Activated CD4-positive, alpha-beta T cell treated with anti-CD3 and anti-CD28 coated beads, Interleukin-2, amount 50 U/mL, for 48 hours (primary cell): ENCODE measurements at regions not wholly inside any gene's neighbourhood (a gene's known extent, or its start where the extent isn't known, plus 50 kb on each side); places are given as distances from the start of the nearest gene placed in this dataset.
"Not testable (repeated sequence)": the region's sequence is repeated elsewhere in the genome, so short reads cannot be mapped to it uniquely, and the experiment has no call there.

Source experiments
- DNase-seq, 2 experiments: peaks; one replicate each; pipeline ENCODE4 v3.0.0-alpha.2; 2020

GRCh38 chr3:157856078-157856939, 249.9 kb downstream of the SHOX2 start:
- DNase-seq: no peak

DNA sequence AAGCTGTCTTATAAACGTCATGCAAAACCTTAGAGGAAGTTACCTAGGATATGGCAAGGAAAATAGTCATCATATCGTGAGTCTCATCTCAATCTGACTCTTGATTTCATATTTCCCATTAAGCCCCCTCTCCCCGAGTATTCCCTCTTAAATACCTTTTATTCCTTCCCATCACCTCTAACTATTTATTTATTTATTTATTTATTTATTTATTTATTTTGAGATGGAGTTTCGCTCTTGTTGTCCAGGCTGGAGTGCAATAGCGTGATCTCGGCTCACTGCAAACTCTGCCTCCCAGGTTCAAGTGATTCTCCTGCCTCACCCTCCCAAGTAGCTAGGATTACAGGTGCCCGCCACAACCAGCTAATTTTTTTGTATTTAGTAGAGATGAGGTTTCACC, 260.4 kb downstream of the SHOX2 start:
- DNase-seq: not testable (repeated sequence)

- no peak for DNase-seq
These were observed 261.2 kb downstream of the SHOX2 start for GRCh38 chr3:157844800-157845565.

DNA sequence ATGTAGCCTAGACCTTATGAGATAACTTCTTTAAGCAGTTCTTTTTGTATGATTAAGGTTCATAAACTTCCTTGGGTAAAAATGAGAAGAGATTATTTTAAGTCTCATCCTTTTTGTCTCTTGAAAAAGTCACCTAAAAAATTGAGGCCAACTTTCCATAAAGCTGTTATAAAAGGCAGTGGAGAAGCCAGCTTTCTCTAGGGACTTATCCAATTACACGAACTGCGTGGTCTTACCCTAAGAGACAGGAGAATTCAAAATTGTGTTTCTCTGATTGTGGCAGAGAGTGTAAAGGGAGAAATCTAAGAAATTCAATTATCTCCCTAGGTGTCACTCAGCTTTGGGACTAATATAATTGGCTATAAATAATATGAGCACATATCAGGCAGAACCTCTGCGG, 262.0 kb downstream of the SHOX2 start:
- no peak for DNase-seq

DNA sequence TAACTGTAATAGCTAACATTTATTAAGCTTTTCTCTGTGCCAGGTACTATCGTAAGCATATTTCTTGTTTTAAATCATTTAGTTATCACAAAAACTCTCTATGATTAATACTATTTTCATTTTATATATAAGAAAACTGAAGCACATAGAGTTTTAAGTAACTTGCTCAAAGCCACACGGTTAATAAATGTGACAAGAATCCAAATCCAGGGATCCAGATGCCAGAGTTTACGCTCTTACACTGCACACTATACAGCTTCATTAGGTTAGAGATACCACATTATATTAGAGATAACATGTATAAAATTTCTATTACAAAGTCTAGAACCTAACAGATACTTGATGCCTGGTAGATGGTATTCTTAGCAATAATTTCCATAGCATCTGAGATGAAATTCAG, 265.2 kb downstream of the SHOX2 start:
- no peak for DNase-seq

DNA sequence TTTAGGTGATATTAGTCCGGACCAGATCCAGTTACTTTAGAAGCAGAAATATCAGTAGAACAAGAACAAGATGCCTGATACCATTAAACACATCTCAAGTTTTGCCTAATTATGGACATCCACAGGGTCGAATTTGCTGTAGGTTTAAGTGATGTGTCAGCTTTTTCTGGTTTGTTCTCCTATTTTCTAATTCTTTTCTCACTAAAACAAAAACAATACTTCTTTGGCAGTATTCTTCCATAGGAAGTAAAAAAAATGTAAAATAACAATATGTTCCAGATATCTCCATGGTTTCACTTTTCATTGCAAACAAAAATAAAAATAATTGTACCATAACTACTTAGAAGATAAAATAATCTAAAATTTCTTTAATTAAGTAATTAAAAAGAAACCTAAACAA, 265.7 kb downstream of the SHOX2 start:
- no peak for DNase-seq

DNA sequence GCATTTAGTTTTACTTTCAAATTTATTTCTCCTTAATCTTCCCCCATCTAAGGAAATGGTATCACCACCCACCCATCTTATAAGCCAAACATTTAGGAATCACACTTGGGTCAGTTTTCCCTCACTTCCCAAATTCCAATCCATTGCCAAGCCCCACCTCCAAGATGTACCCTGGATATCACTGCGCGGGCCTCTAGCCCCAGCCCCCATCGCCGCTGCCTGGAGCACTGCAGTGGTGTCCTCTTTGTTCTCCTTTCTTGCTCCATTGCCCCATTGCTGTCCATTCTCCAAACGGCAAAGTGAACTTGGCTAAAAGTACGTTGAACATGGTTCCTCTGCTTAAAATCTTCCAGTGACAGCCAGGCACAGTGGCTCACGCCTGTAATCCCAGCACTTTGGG, 267.8 kb downstream of the SHOX2 start:
- DNase-seq: no peak

GRCh38 chr3:157837336-157837735, 268.9 kb downstream of the SHOX2 start:
- no peak for DNase-seq

GRCh38 chr3:157836022-157836421, 270.2 kb downstream of the SHOX2 start:
- no peak for DNase-seq

DNA sequence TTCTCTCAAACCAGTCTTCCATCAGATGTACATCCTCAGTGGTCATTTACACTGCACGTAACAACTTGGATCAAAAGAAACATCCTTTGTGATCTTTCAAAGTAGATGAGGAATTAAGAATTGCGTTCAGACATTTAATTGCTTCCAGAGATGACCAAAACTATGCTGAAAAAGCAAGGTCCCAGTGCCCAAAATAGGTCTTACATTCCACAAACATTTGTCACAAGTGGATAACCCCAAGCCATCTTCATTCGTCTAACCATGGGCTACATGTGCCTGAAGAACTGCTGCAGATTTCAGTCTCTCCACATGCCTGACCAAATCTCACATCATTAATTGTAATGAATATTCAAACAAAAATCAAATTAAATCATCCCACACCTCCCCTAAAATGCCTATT, 273.6 kb downstream of the SHOX2 start:
- DNase-seq: no peak

DNA sequence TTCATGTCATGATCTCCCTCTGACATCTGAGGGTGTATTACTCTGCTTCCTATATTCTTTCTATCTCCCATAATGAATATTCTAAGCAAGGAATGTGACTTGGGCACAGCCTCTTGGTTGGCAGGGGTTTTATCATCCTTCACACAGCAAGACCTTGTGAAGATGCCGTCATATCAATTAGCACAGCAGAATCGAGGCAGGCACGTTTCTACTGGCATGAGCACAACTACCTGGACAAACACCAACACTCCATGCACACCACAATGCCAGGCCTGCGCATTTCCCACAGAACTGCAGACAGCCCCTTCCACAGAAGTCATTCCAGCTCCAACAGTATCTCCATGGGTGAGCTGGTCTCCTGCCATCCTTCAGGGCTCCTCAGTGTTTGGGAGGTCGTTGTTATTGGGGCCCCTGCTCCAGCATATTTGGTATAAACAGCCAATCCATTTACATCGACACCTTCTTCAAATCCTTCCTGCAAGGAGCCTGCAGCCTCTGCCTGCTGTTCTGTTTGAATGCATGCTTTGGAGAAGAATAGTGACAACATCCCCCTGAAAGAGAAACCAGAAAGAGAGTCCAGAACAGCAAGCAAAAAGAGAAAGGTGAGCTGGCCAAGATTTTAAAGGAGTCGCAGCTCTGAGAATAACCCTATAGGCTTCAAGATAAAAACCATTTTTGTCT, 275.5 kb downstream of the SHOX2 start:
- no peak for DNase-seq

DNA sequence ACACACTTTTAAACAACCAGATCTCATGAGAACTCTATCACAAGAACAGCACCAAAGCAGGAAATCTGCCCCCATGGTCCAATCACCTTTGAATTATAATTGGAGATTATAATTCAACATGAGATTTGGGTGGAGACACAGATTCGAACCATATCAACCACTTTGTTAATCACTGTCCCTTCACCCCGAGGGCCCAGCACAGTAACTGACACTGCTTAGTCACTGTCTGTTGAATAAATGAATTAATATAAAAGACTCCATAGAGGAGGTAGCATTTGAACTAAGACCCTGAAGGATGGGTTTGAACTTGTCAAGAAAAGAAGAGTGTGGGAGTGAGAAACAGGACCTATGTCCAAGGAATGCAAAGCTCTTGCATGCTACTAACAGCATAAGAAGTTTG, 276.4 kb downstream of the SHOX2 start:
- no peak for DNase-seq

DNA sequence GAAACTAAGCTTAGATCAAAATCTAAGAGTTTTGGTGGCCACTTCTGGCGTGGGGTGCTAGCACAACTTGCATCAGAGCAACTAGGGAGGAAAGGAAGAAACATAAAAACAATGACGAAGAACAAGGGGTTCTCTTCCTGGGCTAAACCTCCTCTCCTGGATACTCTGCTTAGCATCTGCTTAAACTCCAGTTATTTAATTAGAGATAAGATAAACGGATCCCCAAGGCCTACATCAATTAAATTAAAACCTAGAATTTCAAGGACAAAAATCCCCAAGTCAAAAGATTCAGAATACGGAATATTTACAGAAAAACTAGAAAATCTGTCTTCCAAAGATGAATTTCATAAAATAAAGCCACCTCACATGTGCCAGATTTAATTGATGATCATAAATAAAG, 281.9 kb downstream of the SHOX2 start:
- DNase-seq: no peak

GRCh38 chr3:157823050-157823449, 283.2 kb downstream of the SHOX2 start:
- no peak for DNase-seq

DNA sequence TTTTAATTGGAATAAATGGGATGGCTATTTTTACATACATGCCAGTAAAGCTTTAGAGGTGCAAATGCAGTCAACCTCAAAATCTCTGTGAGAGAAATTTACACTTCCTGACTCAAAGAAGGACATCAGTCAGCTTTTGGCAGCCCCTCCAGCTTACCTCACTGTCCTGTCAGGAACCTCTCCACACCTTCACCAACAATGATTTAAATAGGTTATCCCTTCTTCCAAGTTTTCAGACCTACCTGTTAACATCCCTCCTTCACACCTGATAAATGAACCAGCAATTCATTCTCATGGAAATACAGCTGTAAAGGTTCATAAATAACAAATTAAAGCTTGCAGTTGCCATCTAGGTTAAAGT, 286.1 kb downstream of the SHOX2 start:
- no peak for DNase-seq

DNA sequence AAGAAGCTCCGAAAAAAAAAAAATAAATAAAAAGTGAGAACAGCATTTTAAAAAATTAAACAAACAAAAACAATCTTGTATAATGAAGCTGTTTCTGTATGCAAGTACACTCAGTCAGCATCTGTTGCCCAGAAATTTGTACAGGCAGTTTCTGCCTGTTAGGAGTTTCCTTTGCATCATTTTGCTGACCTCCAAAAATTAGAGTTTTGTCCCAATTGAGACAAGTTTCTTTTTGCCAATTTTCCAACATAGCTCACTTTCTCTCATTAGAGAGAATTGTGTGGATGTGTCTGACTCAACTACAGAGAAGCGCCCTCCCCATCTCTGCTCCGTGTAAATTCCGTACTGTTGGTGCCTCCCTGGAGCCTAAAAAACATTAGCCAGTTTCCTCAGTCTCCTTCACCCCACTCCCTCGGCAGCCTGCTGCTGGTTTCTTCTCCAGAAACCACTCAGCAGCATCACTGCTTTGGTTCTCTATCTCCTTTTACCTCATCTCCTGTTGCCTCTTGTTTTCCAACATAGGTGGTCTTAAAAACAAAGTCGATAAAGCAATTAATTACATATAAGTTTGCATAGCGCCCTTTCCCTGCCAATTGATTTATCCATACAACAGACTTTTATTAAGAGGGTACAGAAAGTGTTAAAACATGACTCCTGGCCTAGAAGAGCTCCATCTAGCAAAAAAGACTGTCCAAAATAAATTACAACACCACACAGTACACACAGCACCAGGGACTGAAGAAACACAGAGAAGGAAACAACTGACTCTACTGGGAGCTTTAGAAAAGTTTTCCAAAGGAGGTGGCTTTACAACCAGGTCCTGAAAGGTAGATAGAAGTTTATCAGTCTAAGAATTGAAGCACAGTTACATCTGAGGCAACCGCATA, 286.7 kb downstream of the SHOX2 start:
- DNase-seq: no peak

DNA sequence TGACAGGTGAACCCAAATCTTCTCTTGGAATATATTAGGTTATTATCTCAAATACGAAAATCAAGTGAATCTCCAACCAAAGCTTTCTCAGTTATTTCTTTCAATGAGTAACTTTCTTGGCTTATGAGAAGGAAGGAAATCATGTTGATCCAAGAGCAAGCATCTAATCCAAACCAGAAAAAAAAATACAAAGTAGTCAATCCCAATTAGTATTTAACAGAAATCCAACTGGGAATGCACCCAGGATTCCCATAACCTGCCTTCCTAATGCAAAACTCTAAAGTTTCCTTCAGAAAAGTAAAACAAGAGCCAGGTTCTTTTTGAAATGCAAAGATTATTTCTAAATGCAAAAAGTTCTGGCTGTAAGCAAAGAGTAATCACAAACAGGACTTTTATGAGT, 289.3 kb downstream of the SHOX2 start:
- DNase-seq: no peak

DNA sequence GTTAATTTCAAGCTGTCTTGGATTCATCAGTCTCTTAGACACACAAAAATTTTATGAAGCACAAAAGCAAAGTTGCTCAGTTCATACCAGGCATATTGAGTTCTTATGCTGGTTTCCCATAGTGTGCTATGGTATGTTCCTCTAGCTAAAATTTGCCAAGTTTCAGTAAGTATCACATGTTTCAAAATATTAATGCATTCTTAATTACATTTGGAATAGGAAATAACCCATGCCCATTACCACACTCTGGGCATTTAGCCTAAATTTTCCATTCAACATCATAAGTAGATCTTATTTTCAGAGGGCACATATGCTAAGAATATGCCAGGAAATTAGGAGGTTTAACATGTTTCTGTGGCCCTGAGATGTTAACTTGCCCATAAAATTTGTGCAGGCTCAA, 289.9 kb downstream of the SHOX2 start:
- DNase-seq: no peak

DNA sequence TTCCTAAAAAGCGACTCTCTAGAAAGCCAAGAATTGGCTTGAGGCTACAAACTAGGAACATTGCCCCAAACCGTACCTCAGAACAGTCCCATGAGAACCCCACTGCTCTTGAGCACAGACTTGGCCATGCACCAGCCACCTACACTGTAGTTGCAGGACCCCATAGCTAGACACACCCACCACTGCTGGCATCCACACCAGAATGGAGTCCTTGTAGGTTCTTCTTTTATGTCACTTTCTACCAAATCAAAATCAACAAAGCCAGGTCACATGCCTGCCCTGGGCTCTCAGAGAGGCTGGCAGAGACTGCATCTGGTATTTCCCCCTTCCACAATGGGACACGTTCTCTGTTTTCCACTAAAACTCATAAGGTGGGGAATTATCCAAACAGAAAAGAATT, 290.5 kb downstream of the SHOX2 start:
- no peak for DNase-seq

DNA sequence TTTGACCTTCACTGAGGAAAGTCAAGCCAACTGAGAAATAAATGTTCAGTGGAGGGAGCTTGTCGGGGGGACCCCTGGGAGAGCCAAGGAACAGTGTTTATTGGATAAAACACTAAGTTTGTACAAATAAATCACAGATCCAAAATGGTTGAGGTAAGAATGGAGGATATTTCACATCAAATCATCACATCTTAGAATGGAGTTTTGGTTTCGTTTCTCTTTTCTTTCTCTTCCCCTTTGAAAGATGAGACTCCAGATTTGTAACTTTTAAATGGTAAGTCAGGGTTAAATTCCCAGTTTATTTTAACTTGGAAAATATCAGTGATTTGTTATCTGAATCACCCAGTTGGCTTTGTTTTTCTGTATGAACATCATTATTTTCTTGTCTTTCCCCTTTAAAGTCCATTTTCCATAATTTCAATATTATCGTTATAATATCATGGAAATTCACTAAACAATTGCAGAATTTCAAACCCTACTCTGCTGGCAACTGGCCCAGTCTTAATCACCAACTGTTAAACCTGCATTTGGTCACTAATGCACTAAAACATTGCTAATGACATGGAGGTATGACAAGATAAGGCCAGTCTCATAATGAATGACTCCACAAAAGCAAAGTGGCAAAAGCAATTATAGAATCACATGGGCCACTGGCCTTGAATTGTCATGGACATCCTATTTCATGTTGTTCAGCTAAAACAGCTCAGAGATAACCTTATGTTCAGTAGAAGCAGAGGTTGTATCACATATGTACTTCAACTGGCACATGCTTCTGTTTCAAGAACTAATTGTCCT, 295.1 kb downstream of the SHOX2 start:
- DNase-seq: no peak

GRCh38 chr3:157807280-157807679, 298.9 kb downstream of the SHOX2 start:
- no peak for DNase-seq

- no peak for DNase-seq
These were observed 300.7 kb downstream of the SHOX2 start for GRCh38 chr3:157805538-157805937.
